HG03565 (cell line): ENCODE measurements at regions not wholly inside any gene's neighbourhood (a gene's known extent, or its start where the extent isn't known, plus 50 kb on each side); places are given as distances from the start of the nearest gene placed in this dataset.
"Not testable (repeated sequence)": the region's sequence is repeated elsewhere in the genome, so short reads cannot be mapped to it uniquely, and the experiment has no call there.

Experiments
- ATAC-seq: cut with Tn5 transposase; IDR thresholded peaks from one replicate; pipeline ENCODE4 v1.9.1; 2021; ENCODE audit warnings: mild to moderate bottlenecking, moderate library complexity; ENCODE audit not compliant: unreplicated experiment

DNA sequence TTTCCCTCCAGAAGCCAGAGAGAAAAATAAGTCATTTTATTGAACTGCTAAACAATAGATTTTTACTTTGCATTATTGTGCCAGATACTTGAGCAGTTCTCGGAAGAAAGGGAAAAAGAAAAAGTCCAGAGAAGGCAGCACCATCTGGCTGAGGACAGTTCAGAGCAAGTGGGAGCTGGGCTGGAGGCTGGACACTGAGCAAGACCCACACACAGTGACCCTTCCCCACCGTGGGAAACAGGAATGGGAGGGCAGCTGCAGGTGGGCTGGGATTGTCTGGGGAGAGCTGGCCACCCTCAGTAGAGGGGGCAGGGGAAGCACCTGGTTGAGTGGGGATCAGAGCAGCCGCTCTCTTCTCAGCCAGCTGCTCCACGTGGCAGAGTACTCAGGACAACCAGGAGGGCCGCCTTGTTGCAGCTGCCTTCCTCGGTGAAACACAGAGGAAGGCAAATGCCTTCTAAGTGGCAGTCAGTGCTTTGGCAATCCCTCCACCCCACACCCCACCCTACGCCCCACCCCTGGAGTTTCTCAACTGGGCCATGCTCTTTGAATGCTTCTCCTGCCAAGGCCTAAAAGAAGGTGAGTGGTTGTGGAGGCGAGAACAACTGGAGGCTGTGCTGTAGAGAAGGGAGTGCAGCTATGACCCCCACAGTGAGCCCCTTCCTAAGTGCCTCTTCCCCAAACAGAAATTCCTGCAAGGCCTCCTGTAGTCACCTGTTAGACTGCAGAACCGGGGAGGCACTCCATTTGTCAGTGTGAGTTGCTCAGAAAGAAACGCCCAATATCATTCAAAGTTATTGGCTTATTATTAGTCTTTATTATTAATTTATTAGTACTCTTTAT, 179.3 kb downstream of the ZIC5 start:
- ATAC-seq = no peak

DNA sequence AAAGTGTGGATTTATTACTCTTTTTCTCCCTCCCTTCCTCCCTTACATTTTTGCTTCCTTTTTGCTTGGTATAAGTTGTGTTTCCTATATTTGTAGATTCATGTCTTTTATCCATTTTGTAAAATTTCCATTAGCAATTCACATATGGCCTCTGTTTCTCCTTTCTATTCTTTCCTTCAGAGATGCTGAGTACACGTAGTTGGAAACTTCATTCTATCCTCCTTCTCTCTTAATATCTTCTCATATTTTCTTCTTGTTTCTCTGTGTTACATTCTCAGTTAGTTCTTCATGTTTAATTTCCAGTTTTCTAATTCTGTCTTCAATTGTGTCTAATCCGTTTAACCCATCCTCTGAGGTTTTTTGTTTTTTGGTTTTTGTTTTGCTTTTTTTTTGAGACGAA, 188.9 kb downstream of the ZIC5 start:
- no peak for ATAC-seq

DNA sequence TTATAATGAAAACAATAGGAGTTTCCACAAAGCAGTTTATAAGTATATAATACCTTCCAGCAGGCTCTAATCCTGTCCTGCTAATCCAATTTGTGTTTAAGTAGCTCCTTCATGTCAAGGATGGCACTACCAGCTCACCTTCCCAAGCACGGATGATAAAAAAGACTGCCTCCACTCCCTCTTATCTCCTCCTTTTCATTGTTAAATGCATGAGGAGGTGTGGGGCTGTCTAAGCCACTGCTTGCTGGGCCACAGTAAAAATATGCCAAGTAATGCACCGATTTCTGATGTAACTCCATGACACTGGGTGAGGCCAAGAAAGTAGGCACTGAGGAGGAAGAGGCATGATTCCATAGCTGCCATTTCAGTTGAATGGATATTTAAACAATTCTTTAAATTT, 193.1 kb downstream of the ZIC5 start:
- ATAC-seq = no peak

DNA sequence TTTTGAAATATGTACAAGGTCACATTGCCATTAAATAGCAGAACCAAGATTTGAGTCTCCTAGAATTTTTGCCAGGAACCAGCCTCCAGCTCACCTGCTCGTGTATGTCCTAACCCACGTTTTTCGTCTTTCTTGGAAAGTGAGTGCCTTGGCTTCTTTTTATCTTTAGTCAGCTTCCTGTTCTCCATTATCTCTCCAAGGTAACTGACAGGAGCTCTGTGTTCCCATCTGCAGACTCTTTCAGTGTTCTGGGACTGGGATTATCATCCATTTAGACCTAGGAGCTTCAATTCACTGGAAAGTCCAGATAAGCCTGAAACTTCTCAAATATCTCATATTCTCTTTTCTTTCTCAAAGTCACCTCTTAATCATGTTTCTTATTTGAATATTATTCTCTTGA, 193.7 kb downstream of the ZIC5 start:
- ATAC-seq = no peak

DNA sequence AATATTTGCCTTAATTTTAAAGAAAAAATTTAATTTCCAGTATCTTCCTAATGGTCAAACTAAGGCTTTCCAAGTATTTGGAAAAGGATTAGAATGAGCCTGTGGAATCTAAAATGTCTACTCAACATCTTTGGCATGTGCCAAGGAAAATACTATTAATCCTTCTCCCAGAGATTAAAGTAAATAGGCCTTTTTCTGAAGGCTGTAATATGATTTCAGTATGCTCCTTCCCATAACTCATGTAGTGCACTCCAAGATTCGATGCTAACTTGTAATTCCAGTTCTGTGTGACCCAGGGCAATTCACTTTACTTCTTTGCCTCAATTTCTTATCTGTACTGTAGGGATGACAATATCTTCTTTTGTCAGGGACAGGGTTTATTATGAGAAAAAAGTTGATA, 196.9 kb downstream of the ZIC5 start:
- no peak for ATAC-seq

DNA sequence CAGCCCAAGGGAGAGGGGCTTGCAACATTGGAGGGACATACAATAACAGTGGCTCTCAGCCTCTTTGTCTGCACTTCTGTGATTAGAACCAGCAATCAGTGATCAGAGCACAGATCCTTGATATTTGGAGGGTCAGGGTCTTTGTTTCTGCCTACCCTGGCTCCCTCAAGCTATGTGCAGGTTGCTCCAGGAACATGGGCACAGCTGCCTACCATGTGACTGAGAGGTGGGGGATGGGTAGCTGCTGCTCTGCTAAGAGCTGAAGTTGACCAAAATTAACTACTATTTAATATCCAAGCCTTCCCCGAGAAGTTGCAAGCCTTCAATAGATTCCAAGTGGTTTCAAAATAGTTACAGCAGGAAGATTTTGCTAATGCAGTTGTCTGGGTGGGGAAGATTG, 202.6 kb downstream of the ZIC5 start:
- ATAC-seq = no peak

DNA sequence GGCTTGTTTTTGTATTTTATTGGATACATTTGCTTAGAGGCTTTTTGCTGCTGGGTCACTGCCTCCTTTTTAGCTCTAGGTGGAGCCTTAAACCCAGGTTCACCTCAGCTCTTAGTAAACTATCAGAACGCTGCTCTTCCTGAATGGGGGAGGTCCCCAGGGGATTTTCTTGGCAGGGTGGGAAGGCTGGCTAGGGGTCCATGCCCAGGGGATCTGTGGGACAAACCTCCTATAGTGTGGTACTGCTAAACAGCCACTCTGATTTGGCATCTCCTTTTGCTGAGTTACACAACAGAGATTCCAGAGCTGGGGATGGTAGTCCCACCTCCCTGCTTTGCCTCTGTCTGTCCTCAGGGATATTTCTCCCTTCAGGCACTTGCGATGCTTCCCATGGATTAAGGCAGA, 204.9 kb downstream of the ZIC5 start:
- ATAC-seq = no peak

DNA sequence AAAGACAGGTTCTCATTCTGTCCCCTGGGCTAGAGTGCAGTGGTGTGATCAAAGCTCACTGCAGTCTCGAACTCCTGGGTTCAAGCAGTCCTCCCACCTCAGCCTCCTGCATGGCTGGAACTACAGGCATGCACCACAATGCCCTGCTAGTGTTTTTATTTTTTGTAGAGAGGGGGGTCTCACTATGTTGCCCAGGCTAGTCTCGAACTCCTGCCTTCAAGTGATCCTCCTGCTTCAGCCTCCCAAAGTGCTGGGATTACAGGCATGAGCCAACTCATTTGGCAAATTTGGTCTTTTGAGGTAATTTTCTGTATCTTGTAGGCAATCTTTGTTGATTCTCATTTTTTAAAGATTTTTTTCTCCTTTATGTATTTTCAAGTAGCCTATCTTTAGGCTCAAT, 205.7 kb downstream of the ZIC5 start:
- no peak for ATAC-seq

DNA sequence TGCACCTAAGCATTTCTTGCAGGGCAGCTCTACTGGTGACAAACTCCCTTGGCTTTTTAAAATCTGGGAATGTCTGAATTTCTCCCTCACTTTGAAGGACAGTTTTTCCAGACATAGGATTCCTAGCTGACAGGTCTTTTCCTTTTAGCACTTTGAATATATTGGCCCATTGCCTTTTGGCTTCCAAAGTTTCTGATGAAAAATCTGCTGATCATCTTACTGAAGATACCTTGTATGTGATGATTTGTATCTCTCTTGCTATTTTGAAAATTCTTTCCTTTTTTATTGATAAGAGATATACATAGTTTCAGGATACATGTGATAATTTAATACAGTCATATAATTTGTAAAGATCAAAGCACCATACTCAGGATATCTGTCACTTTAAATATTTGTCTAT, 211.1 kb downstream of the ZIC5 start:
- ATAC-seq = no peak

DNA sequence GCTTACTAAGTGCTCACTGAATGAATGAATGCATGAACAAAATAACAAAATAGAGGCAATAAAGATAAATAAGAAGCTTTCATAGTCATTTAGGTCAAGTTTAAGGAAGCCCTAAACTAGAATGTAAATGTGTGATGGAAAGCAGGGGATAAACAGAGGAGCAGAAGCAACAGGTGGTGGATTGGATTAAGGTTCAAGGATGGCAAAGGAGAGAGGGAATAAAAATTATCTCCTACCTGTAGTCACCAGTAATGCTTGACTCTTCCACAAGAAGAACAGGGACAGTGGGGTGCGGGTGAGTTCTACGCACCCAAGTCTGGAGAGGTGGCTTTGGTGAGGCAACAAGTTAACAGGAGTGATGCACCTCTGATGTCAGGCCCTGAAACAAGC, 212.4 kb downstream of the ZIC5 start:
- ATAC-seq = no peak

DNA sequence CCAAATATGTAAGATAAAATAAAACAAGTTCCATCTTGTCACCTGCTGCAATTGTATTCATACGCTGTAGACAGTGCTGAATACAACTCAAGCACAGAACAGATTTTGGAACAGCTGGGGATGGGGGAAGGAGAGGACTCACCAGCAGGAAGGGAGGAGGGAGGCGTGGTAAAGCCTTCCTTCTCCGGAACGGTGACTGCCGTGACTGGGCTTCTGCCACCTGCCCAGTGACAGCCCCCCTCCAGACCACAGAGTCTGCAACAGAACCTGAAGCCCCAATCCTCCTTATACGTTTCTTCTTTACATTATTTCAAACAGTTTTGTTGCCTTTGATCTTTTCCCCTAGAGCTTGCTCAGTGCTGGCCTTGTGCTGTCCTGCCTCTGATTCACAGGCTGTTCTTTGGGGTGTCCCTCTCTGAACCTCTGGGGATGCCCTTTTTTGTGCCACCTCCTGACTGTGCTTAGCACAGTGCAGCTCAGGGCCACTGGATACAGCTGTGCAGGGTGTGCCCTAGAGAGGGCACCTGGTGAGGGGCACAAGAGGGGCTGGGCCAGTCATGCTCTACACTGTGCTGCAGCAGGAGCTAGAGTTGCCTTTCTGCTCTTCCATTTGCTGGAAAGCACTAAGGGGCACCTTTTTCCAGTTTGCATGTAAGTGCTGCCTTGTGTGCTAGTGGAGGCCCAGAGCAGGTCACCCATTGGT, 213.0 kb downstream of the ZIC5 start:
- no peak for ATAC-seq

DNA sequence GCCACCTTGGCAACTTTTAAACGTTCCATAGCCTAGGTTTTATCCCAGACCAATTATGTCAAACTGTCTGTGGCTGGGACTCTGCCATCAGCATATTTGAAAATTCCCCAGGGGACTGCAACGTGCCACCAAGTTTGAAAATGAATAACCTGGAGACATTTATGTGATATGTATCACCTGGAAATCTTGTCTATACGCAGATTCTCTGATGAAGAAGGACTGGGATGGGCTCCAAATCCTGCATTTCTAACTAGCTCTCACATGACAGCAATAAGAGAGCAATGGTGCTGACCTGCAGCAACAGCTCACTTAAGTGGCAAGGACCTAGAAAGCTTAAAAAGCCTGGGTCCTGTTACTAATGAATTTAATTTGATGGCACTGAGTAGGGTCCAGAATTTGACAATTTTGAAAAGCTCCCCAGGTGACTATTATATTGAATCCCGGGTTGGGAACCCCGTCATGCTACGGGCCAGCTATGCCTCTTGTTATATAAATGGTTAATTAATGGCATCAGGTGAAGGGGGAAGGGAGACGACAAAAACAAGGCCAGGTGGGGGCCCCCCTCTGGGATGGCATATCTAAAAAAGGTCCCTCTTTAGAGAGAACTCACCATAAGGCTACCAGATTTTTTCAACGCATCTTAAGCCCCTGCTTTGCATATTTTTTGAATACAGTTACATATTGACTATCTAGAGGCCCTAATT, 213.7 kb downstream of the ZIC5 start:
- no peak for ATAC-seq

DNA sequence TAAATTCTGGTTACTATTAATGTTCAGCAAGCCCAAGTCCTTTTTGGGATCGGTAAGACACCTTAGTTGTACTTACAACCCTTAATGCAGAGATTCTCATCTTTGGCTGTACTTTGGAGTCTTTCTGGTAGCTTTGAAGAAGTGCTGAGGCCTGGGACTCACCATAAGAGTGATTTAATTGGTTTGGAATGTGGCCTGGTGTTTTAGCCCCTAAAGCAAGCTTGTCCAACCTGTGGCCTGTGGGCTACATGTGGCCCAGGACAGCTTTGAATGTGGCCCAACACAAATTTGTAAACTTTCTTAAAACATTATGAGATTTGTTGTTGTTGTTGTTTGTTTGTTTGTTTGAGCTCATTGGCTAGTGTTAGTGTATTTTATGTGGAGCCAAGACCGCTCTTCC, 215.3 kb downstream of the ZIC5 start:
- ATAC-seq = no peak

DNA sequence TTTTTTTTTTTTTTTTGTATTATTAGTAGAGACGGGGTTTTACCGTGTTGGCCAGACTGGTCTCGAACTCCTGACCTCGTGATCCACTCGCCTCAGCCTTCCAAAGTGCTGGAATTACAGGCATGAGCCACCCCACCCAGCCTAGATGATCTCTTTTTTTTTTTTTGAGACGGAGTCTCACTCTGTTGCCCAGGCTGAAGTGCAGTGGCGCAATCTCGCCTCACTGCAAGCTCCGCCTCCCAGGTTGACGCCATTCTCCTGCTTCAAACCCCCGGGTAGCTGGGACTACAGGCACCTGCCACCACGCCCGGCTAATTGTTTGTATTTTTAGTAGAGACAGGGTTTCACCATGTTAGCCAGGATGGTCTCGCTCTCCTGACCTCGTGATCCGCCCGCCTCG, 216.8 kb downstream of the ZIC5 start:
- ATAC-seq = not testable (repeated sequence)

DNA sequence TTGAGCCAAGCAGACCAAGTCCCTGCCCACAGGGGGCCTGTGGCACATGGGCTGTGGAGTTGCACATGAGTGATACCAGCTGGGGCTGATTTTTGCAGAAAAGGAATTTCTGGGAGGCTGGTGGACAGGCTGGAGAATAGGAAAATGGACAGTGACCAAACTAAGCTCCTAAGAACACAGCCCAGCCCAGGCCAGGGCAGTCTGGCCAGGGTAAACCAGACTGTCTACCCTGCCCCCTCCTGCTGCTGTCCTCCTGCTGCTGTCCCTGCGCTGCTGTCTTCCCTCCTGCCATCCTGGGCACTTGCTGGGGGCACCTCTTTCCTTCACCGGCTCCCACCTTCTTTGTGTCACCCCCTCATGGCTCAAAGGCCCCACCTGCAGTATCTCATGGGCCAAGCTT, 219.2 kb downstream of the ZIC5 start:
- ATAC-seq = no peak

DNA sequence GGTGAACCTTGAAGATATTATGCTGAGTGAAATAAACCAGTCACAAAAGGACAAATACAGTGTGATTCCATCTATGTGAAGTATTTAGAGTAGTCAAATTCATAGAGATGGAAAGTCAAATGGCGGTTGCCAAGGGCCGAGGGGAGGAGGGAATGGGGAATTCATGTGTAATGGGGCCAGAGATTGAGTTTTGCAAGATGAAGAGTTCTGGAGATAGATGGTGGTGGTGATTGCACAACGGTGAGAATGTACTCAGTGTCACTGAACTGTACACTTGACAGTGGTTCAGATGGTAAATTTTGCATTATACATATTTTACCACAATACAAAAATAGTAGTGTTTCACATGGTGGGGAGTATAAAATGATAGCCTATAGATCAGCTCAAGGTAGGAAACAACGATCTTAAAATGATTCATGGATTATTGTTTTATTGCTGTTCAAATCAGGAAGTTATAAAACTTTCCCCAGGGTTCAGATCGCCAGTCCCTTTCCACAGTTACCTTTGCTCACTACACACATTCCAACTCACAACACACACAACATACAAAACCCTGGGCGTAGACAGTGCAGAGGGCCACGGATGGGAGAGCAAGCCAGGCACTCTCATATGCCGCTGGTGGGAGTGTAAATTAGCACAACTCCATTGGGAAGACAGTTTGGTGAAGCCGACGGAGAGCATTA, 219.9 kb downstream of the ZIC5 start:
- ATAC-seq = no peak

DNA sequence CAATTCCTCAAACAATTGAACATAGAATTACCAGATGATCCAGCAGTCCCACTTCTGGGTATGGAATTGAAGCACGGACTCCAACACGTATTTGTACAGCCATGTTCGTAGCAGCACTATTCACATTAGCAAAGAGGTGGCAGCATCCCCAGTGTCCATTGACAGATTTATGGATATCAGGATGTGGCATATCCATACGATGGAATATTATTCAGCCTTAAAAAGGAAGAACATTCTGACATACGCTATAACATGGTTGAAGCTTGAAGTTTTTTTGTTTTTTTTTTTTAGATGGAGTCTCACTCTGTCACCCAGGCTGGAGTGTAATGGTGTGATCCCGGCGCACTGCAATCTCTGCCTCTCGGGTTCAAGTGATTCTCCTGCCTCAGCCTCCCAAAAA, 220.6 kb downstream of the ZIC5 start:
- ATAC-seq = no peak

DNA sequence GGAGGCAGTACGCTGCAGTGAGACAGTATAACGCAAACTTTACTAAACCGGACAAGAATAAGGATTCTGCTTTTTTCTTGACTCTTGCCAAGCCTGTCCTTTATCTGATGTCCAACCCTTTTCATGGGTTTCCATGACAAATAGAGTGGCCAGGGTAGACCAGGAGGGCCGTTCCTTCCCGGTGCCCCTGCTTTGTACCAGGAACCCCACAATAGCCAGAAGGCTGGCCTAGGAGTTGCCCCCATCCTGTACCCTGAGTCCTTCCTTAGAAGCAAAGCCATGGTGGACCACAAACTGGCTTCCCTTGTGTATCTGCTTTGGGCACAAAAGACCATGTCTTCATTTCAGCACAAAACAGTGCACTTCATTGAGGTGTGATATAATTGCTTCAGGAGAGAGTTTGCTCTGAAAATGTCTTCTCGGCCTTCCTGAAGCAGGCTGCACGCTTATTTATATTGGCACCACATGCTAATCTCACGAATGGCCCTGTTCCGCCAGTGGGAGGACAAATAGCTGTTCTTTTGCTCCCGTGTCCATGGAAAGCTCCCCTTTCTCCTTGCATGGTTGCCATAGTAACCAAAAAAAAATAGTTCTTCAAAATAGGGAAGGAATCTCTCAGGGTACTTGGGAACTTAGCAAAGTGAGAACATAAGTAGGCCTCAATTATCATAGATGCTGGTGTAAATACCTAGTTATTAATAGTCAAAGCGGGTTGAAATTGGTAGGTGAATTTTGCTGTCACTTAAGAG, 222.1 kb downstream of the ZIC5 start:
- ATAC-seq = no peak

DNA sequence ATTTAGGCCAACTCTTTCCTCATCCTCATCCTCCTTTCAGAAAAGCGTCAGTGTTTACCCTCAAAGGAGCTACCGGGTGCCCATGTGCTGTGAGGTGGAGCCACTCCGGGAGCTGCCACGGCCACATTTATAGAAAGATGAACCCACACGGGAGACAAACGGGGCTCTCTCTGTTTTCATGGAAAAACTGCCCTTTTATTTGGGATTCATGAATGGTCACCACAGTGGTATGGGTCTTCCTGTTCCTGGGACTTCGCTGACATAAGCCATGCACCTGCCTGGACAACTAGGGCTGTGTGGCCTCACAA, 224.2 kb downstream of the ZIC5 start:
- ATAC-seq = no peak

DNA sequence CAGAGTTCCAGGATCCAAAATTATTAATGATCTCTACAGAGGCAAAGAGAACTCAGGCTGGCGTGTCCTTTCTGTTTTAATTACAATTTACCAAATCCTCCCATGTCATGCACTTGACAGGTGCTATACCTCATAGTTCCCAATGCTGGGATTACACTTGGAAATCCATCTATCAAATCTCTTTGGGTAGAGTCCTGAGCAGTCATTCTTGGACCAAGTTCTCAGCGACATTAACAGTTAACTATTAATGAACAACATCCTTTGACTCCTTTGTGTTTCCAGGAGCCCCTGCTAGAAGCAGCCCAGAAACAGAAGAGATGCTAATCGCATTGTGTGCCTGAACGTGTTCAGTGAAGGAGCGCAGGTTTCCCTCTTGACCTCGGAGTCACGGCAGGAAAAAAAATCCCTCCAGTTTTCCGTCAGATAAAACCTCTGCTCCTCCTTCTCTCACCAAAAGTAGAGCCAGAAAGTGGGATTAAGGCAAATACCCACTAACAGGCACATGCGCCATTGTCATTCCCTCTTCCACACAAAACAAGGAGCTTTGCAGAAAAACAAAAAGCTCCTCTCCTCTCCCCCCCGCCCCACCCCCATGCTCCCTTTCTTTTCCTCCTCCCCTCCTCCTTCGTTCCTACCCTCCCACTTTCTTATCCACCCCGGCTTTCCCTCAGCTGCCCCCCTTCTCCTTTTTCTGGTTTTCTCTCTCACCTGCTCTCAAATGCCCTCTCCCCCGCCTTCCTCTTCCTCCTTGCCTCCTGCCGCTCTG, 224.7 kb downstream of the ZIC5 start:
- no peak for ATAC-seq
